Fibroblast of skin of left biceps (primary cell): ENCODE measurements at regions not wholly inside any gene's neighbourhood (a gene's known extent, or its start where the extent isn't known, plus 50 kb on each side); places are given as distances from the start of the nearest gene placed in this dataset.

ENCODE experiments used
- DNase-seq, 2 experiments: peaks; one replicate each; pipeline ENCODE4 v3.0.0-alpha.2; 2013; ENCODE audit warnings: low read depth in 2 of 2

GRCh38 chr5:23367874-23368273 is 139.5 kb upstream of the PRDM9 start:
- DNase-seq = no peak

- DNase-seq = no peak
Observed at GRCh38 chr5:23353286-23353685, 154.1 kb upstream of the PRDM9 start.

DNA sequence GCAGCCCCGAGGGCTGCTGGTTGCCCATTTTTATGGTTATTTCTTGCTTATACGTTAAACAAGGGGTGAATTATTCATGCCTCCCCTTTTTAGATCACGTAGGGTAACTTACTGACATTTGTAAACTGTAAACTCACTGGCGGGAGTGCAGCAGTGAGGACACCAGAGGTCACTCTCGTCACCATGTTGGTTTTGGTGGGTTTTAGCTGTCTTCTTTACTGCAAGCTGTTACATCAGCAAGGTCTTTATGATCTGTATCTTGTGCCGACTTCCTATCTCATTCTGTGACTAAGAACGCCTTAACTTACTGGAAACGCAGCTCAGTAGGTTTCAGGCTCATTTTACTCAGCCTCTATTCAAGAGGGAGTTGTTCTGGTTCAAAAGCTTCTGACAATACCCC is 155.0 kb upstream of the PRDM9 start:
- DNase-seq = no peak

- no peak for DNase-seq
Observed at GRCh38 chr5:23343121-23343520, 164.3 kb upstream of the PRDM9 start.

GRCh38 chr5:23332650-23333251 is 174.7 kb upstream of the PRDM9 start:
- peak in 1 of 2 experiments; percentile 0 for DNase-seq

DNA sequence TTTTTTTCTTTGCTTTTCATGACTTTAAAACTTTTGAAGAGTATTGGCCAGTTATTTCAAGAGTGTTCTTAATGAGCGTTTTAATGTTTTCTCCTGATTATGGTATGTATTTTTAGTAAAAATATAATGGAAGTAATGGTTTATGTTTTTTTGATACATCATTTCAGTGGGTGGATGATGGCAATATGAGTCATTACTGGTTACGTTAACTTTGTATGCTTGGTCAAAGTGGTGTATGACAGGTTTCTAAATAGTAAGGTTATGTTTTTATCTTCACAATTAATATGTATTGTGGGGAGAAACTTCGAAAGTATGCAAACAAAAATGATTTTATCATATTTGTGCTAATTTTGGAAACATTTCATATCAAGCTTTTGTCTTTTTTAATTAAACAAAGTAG is 176.7 kb upstream of the PRDM9 start:
- DNase-seq = no peak

DNA sequence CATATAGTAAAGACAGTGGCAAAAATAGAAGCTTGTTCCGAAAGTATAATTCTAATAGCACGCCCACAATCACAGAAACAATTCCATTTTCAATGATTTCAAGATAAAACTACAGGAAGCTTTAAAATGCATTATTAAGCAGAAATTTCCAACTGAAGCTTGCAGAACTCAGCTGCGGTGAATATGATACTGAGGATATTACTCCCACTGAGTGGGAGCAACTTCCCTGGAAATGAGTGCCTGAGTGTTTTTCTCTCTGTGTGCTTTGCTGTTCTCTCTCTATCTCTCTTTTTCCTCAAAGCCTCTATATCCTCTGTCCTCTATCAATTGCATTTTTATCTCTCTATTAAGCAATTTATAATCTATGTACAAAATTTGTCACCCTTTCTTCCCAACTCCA is 187.5 kb upstream of the PRDM9 start:
- DNase-seq = no peak

DNA sequence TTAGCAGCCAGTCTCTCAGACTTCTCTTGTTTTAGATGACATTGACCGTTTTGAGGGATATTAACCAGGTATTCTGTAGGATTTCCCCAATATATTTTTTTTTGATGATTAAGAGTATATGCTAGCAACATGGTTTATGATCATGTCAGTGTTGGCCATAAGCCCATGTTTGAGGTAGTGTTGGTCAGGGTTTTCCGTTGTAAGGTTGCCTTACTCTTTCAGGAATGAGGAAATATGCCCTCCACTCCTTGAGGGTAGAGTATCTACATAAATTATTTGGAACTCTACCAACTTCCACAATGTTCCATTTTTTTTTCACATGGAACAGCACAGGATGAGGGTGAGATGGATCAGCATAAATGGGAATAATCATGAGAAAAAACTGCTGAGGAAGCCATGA is 188.4 kb upstream of the PRDM9 start:
- DNase-seq = no peak

DNA sequence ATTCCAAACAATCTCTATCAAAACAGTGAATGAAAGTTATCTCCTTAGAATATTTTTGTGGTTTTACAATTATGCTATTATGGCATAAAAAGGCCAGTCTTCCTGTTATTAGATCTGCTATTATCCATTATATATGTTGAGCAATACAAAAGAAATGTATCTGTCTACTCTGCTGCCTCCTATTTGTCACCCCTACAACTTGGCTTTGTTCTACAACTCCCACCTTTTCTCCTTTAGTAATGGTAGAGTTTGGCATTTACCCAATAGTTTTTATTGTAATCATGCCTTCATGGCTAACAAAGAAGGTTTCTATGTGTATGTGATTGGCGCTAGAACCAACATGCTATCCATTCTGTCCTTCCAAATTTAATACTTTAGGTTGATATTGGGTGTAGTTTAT is 189.2 kb upstream of the PRDM9 start:
- no peak for DNase-seq

DNA sequence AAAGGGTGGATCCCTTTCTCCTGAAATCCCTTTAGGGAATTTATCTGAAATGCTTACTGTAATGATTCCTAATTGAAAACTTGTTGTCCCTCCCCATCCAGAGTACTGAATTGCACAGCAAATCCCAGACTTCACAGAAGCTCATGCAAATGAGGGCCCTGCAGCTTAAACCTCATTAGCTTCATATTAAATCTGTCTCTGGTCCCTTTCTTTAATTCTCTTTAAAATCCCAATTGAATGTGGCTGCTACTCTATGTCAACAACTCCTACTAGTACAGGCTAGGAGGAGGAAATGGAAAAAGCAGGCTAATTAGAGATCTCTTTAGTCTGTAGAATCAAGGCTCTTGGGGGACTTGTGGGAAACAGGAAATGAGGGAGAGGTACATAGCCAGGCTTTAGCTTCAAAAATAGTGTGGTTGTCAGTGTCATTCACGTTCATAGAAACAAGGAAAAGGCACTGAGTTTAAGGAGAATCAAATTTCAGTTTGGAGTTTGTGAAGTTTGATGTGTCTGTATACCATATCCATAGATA is 191.3 kb upstream of the PRDM9 start:
- DNase-seq = no peak

DNA sequence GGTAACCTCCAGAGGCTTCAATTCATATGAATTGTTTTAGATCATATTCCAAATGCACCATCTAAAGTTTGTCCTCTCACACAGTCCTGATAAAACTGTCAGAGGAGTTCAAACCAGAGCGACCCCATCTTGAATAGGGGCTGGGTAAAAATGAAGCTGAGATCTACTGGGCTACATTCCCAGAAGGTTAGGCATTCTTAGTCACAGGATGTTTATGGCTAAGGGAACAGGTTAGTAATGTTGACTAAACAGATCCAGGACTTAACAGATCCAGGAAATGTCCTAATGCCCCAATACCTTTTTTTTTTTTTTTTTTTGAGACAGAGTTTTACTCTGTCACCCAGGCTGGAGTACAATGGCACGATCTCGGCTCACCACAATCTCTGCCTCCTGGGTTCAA is 192.6 kb upstream of the PRDM9 start:
- no peak for DNase-seq

- no peak for DNase-seq
Observed at GRCh38 chr5:23305055-23305454, 202.4 kb upstream of the PRDM9 start.

DNA sequence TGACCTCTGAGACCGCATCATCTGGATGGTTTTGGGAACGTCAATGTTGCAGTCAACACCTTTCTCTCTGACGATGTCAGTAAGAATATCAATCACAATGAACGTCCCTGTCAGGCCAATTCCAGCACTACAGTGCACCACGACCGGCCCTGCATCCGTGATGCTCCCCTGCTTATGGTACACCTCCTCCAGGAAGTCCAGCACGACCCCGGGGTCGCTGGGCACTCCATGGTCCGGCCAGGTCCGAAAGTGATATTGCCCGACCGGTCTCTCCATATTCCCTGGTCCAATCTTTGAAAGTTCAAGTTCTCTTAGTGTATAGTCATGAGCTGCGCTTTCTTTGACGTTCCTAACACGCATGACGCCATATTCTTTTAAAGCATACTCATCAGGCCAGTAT is 203.6 kb upstream of the PRDM9 start:
- DNase-seq = no peak

GRCh38 chr5:23303435-23303834 is 204.0 kb upstream of the PRDM9 start:
- DNase-seq = no peak

- no peak for DNase-seq
Observed at GRCh38 chr5:23302438-23302837, 205.0 kb upstream of the PRDM9 start.

DNA sequence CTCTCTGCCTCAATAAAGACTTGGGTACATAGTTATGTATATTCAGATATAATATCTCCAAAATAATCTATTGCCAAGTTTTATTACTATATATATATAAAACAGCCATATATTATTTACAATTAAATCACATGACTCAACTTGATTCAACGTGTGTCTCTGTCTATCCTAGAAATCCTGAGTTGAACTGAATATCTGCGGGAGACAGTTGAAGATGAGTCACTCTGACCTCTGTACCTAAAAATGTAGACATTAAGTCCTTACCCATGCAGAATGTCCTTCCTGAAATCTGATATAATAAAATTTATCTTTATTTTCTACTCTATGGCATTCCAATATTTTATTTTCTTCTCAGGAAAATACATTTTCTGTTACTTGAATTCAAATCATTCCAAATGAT is 218.2 kb upstream of the PRDM9 start:
- no peak for DNase-seq

DNA sequence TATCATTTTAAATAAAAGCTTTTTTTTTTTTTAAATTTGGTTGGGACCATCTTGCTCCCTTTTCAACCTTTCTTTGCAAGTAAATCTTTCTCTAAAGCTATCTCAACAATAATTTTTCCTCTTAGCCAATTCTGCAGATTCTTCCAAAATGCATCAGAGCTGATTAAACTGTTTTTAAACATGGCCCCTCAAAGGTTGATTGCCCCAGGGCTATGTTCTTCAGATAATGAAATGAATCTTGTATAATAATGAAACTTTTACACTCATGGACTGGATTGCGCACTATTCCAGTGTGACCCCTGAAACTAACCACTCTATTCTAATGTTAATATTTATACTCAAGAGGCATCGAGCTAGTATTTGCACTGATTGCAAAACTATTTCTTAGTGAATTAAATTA is 222.8 kb upstream of the PRDM9 start:
- no peak for DNase-seq

DNA sequence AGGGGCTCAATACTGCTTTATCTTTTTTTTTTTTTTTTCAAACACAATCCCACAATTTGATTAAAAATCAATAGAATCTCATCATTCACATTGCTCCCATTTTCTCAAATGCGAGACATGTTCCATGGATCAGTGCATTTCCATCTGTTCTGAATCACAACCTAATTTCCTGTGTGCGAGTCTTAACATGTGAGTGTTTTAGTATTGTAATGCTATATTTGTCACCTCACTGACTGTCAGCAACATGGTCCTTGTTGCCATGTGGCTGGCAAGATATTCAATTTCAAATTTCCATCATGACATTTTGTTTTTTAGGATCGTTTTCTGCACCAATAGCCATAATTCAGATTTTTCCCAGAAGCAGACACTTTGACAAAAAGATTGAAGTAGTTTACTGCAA is 233.2 kb upstream of the PRDM9 start:
- DNase-seq = no peak

DNA sequence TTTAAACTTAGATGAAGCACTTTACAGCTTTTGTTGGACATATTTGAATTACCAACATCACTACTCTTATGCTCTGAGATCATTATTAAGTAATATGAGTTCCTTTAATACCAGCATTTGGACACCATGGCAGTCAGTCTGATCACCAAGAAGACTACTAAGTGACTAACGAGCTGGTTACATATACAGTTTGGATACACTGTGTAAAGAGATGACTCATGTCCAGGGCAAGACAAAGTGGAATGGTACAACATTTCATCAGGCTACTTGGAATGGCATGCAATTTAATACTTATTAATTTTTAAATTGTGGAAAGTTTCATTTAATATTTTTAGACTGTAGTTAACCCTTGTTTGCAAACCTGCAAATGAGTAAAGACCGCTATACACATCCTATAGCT is 237.4 kb upstream of the PRDM9 start:
- no peak for DNase-seq

- DNase-seq = no peak
Observed at GRCh38 chr5:23268136-23268535, 239.3 kb upstream of the PRDM9 start.

DNA sequence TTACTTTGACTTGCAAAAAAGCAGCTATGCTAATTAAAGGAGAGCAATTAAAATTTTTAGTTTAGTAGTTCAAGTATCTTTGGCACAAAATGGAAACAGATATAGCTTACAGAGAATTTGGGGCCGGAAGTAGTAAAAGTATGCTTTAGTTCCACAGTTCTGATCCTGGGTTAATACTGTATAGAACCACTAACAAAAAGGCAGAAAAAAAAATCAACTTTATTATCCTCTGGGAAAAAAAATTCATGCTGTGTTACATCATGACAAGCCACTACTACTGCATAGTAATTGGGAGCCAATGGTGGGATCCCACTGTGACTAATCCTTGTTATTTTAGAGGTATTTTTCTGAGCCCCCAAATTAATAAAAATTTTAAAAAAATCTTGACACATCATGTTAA is 246.8 kb upstream of the PRDM9 start:
- DNase-seq = no peak

DNA sequence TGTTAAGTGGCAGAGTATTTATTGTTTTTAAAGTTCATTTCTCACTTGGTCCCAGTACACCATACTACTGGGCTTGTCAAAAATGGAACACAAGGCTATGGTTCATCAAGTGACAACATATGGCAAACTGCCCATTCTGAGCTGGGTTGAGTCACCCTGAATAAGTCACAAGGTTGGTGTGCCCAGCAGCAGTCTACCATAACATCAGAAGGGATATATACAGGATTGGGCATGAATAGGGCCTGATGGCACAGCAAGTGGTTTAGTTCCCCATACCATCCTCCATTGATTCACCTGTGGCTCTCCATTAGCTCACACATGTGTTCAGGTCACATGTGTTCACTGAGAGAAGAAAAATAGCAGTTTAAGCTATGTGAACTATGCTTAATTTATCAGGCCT is 249.8 kb upstream of the PRDM9 start:
- DNase-seq = no peak

DNA sequence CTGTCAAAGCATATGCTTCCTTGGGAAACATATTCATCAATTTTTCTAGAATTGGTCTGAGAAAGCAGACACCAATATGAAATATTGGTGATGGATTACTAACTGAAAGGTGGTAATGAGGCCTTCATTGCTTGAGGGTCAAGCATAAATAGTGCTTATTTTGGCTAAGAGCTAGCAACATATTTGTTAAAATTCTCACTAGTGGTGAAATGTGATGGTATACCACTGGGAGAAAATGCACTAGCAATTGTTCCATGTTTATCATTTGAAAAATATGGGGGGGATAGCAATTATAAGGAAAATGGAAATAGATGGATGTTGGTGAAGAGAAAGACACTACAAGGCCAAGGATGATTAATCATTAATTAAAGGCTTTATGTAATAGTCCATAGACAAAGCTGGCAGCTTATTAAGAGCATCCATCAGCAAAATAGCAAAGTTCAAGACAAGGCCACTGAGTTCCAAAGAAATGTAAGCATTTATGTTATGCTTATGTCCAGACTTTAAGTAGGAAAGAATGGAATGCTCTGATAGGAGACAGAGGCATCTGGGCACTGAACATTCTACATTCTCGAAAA is 253.7 kb upstream of the PRDM9 start:
- no peak for DNase-seq

DNA sequence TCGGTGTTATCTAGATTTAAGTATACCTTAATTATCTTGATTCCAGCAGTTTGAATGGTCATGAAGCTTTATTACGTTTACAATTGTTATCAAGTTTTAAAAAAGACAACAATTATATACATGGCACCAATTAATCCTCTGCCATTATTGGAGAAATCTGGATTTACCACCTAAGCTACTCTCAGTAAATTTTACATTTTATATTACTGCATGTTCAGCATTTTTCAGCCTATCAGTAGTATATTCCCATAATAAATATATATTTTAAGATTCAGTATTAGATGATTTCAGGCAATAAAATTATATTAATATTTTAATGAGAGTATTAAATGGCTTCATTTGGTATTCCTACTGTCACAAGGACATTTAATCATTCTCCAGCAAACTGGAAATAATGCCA is 264.5 kb upstream of the PRDM9 start:
- DNase-seq = no peak
